ENCODE measurements at regions not wholly inside any gene's neighbourhood (a gene's known extent, or its start where the extent isn't known, plus 50 kb on each side); places are given as distances from the start of the nearest gene placed in this dataset.

GRCh38 chr21:32949701-32950100 is 76.0 kb upstream of the OLIG2 start:
- ChIA-PET POLR2A (no interaction called here), CTCF (interaction anchor here (0.9 to 1.7 kb wide), 7 partner anchors 10 to 248 kb away, joined by 3 to 11 read pairs (median 5); no protein-coding TSS in a partner anchor)
- no peak for TF ChIP-seq CTCF (IDR thresholded peaks at IDR 0.05; ENCODE audit: unreplicated experiment)
- no peak overlapping the region for H3K4me3 Mint-ChIP-seq (ENCODE audit: unreplicated experiment)
- no peak overlapping the region for H3K27ac Mint-ChIP-seq (ENCODE audit: low read depth, unreplicated experiment)
- peaks cover 4% of the 10 kb centered on the region for H3K36me3 Mint-ChIP-seq (ENCODE audit: insufficient read depth, unreplicated experiment)
- BruUV-seq (replicated peaks) = no TSS peak
- intact Hi-C loops (cut with micrococcal nuclease) = no loop called here
- H3K27me3 Mint-ChIP-seq (ENCODE audit: insufficient read depth, unreplicated experiment) = peaks cover 75% of the 10 kb centered on the region
- H3K4me1 Mint-ChIP-seq (ENCODE audit: insufficient read depth, unreplicated experiment) = no peaks in the 10 kb centered on the region
- DNase-seq (ENCODE audit: unreplicated experiment) = no peak
- H3K9me3 Mint-ChIP-seq (ENCODE audit: unreplicated experiment) = no peaks in the 10 kb centered on the region

DNA sequence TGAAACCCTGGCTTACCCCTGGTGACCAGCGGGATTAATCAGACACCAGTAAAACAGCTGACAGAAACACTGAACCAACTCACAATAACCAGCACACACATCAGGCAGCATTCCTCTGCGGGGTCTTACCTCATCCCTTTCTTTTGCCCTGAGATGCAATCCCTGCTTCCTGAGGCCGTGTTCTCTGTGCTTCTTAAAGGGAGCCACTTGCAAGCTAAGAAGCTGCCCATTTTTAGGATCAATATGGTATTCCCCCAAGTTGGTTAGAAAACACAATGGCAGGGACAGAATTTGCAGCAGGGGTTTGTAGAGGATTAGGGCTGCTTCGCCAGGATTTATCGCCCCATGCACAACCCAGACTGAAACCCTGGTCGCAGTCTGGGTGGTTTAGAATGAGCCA is 74.7 kb upstream of the OLIG2 start:
- Mint-ChIP-seq H3K9me3 (ENCODE audit: unreplicated experiment) (no peaks in the 10 kb centered on the region), H3K27me3 (ENCODE audit: insufficient read depth, unreplicated experiment) (peaks cover 89% of the 10 kb centered on the region), H3K4me3 (ENCODE audit: unreplicated experiment) (no peak overlapping the region), H3K27ac (ENCODE audit: low read depth, unreplicated experiment) (no peak overlapping the region), H3K4me1 (ENCODE audit: insufficient read depth, unreplicated experiment) (no peaks in the 10 kb centered on the region), H3K36me3 (ENCODE audit: insufficient read depth, unreplicated experiment) (peaks cover 2% of the 10 kb centered on the region)
- no TSS peak for BruUV-seq (replicated peaks)
- POLR2A ChIA-PET = no interaction called here
- intact Hi-C loops (cut with micrococcal nuclease) = no loop called here
- CTCF ChIA-PET = interaction anchor here (1.9 kb wide), 1 partner anchor 11 kb away, joined by 7 read pairs; no protein-coding TSS in a partner anchor
- no peak for TF ChIP-seq CTCF (IDR thresholded peaks at IDR 0.05; ENCODE audit: unreplicated experiment)
- DNase-seq (ENCODE audit: unreplicated experiment) = no peak

- no peak for TF ChIP-seq CTCF (IDR thresholded peaks at IDR 0.05; ENCODE audit: unreplicated experiment)
These were observed 71.4 kb upstream of the OLIG2 start for GRCh38 chr21:32954353-32954752.

DNA sequence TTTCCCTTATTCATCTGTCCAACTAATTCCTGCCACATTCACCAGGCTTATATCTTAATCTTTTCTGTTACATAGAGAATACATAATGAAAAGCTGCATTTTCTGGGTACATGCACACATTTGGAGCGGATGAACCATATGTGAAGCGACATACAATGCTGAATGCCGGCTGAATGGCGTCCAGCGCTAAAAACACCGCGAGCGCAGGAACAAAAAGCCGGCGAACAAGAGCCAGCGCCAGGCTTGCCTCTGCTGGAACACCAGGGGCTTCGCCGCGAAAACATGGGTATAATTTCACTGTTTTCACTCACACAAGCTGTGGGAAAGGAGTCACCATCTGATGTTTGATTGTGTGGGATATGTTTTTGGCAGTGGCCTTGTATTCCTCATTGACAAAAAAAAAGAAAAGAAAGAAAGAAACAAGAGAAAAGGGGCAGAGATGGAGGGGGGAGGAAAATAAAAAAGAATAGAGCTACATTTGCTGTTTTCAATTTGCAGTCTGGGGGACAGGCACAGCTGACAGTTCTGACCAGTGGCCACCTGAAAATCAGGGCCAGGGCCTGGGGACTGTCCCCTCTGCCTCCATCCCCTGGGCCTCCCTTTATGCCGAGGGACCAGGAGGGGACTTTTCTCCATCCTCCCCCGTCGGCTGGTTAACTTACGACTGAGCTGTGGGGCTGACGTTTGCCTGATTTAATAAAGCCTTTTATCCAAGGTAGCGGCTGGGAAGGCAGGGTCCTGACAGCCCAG is 70.2 kb upstream of the OLIG2 start:
- no peaks in the 10 kb centered on the region for H3K36me3 Mint-ChIP-seq (ENCODE audit: insufficient read depth, unreplicated experiment)
- H3K27ac Mint-ChIP-seq (ENCODE audit: low read depth, unreplicated experiment) = no peak overlapping the region
- BruUV-seq (replicated peaks) = no TSS peak
- ChIA-PET CTCF (interaction anchor here (1.6 to 1.8 kb wide), 2 partner anchors 15 to 172 kb away, joined by 5 to 14 read pairs; no protein-coding TSS in a partner anchor), POLR2A (no interaction called here)
- intact Hi-C loops (cut with micrococcal nuclease) = no loop called here
- no peaks in the 10 kb centered on the region for H3K4me1 Mint-ChIP-seq (ENCODE audit: insufficient read depth, unreplicated experiment)
- no peak for TF ChIP-seq CTCF (IDR thresholded peaks at IDR 0.05; ENCODE audit: unreplicated experiment)
- DNase-seq (ENCODE audit: unreplicated experiment) = no peak
- H3K4me3 Mint-ChIP-seq (ENCODE audit: unreplicated experiment) = no peak overlapping the region
- H3K9me3 Mint-ChIP-seq (ENCODE audit: unreplicated experiment) = no peaks in the 10 kb centered on the region
- peaks cover 100% of the 10 kb centered on the region for H3K27me3 Mint-ChIP-seq (ENCODE audit: insufficient read depth, unreplicated experiment)

More at GRCh38 chr21:32954353-32954752, 71.4 kb upstream of the OLIG2 start:
- intact Hi-C loops (cut with micrococcal nuclease) = no loop called here
- Mint-ChIP-seq H3K27me3 (ENCODE audit: insufficient read depth, unreplicated experiment) (peaks cover 100% of the 10 kb centered on the region), H3K4me1 (ENCODE audit: insufficient read depth, unreplicated experiment) (no peaks in the 10 kb centered on the region), H3K36me3 (ENCODE audit: insufficient read depth, unreplicated experiment) (no peaks in the 10 kb centered on the region), H3K9me3 (ENCODE audit: unreplicated experiment) (no peaks in the 10 kb centered on the region), H3K27ac (ENCODE audit: low read depth, unreplicated experiment) (no peak overlapping the region), H3K4me3 (ENCODE audit: unreplicated experiment) (no peak overlapping the region)
- DNase-seq (ENCODE audit: unreplicated experiment) = no peak
- POLR2A ChIA-PET = no interaction called here
- BruUV-seq (replicated peaks) = no TSS peak
- CTCF ChIA-PET = interaction anchor here (1.8 kb wide), 1 partner anchor 14 kb away, joined by 14 read pairs; no protein-coding TSS in a partner anchor

Data from MCF 10A (cell line).